Mononuclear cell (primary cell): ENCODE measurements at regions not wholly inside any gene's neighbourhood (a gene's known extent, or its start where the extent isn't known, plus 50 kb on each side); places are given as distances from the start of the nearest gene placed in this dataset.
"Not testable (repeated sequence)": the region's sequence is repeated elsewhere in the genome, so short reads cannot be mapped to it uniquely, and the experiment has no call there.

Experiments used
- H3K27me3 ChIP-seq: 2 replicates; pipeline ENCODE4 v1.6.0; 2011; ENCODE audit warnings: low read length, control low read depth; ENCODE audit not compliant: insufficient read depth
- H3K4me1 ChIP-seq: 2 replicates; pipeline ENCODE4 v1.5.1; 2011; ENCODE audit warnings: mild to moderate bottlenecking, low read length, control low read depth; ENCODE audit not compliant: insufficient read depth
- H3K4me3 ChIP-seq: 2 replicates; pipeline ENCODE4 v1.5.1; 2011; ENCODE audit warnings: mild to moderate bottlenecking, low read length, moderate library complexity
- H3K9me3 ChIP-seq: 2 replicates; pipeline ENCODE4 v1.5.1; 2011; ENCODE audit warnings: low read depth, mild to moderate bottlenecking, control low read depth, low read length

- no peaks in the 10 kb centered on the region for H3K9me3 ChIP-seq
- no peak overlapping the region for H3K4me3 ChIP-seq
- H3K27me3 ChIP-seq: no peaks in the 10 kb centered on the region
- no peaks in the 10 kb centered on the region for H3K4me1 ChIP-seq
These were observed 94.1 kb upstream of the XYLT1 start for GRCh38 chr16:17564856-17565255.

DNA sequence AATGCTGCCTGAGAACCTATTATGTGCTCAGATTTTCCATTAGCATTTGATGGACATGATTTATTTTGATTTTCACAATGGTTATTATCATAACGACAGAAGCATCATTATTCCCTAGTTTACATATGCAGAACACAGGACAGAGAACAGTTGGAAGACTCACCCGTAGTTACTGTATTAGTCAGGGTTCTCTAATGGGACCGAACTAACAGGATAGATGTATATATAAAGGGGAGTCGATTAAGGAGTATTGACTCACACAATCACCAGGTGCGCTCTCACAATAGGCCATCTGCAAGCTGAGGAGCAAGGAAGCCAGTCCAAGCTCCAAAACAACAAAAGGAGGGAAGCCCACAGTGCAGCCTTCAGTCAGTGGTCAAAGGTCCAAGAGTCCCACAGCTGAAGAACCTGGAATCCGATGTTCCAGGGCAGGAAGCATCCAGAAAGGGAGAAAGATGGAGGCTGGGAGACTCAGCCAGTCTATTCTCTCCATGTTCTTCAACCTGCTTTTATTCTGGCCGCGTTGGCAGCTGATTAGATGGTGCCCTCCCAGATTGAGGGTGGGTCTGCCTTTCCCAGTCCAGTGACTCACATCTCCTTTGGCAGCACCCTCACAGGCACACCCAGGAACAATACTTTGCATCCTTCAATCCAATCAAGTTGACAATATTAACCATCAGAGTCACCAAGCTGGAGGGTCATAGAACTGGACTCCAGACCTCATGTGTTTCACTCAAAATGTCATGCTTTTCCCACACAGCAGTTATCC lies 92.7 kb upstream of the XYLT1 start:
- Histone ChIP-seq H3K27me3 (no peaks in the 10 kb centered on the region), H3K9me3 (no peaks in the 10 kb centered on the region)

DNA sequence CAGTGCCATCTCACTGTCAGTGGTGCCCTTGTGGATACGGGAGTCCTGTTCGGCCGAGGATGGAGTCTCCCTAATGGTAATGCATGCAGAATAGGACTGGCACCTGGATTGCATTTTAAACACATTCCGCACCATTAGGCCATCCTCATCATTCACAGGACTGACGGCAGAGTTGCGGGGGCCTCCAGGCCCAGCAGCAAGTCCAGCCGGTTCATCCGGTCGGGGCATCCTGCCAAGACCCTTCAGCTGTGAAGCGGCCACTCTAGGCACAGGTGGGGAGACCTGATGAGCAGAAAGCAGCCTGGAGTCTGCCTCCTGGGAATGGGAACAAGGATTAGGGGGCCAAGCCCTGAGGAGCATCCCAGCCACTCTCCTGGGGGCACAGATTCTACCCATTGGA lies 90.3 kb upstream of the XYLT1 start:
- no peaks in the 10 kb centered on the region for H3K4me1 ChIP-seq
- H3K9me3 ChIP-seq: no peaks in the 10 kb centered on the region
- H3K27me3 ChIP-seq: no peaks in the 10 kb centered on the region
- no peak overlapping the region for H3K4me3 ChIP-seq

More for the DNA sequence above, 92.7 kb upstream of the XYLT1 start:
- Histone ChIP-seq H3K4me1 (no peaks in the 10 kb centered on the region), H3K4me3 (no peak overlapping the region)

DNA sequence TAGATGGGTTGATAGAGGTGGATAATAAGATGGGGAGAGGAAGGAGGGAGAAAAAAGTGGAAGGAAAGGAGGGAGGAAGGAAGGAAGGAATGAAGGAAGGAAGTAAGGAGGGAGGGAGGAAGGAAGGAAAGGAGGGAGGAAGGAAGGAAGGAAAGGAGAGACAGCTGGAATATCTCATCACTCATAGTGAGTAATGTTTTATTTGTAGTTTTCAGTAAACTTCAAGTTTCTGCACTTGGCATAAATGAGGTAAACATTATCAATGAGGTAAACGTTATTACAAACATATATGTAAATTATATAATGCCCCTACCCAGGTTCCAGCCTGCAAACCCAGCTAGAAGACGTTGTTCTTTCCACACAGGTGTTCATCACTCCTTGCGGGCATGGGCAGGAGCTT lies 89.8 kb upstream of the XYLT1 start:
- Histone ChIP-seq H3K4me3 (no peak overlapping the region), H3K27me3 (no peaks in the 10 kb centered on the region), H3K4me1 (no peaks in the 10 kb centered on the region), H3K9me3 (no peaks in the 10 kb centered on the region)

- H3K9me3 ChIP-seq: no peaks in the 10 kb centered on the region
- H3K4me3 ChIP-seq: no peak overlapping the region
- no peaks in the 10 kb centered on the region for H3K4me1 ChIP-seq
- H3K27me3 ChIP-seq: no peaks in the 10 kb centered on the region
These were observed 88.6 kb upstream of the XYLT1 start for GRCh38 chr16:17559394-17559793.

DNA sequence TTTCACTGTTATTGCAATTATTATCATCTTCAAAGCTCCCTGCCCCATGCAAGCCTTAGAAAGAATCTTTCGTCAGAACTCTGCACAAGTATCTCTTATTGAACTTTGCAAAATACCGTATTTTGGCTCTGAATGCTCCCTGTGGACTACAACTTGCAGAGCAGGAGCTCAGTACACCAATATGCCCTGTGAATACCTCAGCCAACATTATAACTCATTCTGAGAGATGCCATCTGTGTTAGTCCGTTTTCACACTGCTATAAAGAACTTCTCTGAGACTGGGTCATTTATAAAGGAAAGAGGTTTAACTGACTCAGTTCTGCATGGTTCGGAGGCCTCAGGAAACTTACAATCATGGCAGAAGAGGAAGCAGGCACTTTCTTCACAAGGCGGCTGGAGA lies 87.2 kb upstream of the XYLT1 start:
- Histone ChIP-seq H3K9me3 (no peaks in the 10 kb centered on the region), H3K4me3 (no peak overlapping the region), H3K27me3 (no peaks in the 10 kb centered on the region), H3K4me1 (no peaks in the 10 kb centered on the region)

DNA sequence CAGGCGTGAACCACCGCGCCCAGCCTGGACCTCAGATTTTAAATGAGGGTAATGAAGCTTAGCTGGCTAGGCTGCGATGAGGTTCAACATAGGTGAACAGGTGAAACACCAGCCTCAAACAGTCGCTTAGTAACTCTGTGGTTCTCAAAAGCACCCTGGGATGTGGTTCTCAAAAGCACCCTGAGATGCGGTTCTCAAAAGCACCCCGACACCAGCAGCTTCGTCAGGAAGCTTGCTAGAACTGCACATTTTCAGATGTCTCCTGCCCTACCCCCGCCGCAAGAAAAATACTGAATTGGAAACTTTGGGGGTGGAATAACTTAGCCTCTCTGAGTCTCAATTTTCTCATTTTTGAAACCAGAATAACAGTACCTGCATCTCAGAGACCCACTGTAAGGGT lies 86.7 kb upstream of the XYLT1 start:
- H3K27me3 ChIP-seq: no peaks in the 10 kb centered on the region
- H3K4me3 ChIP-seq: no peak overlapping the region
- H3K9me3 ChIP-seq: no peaks in the 10 kb centered on the region
- no peaks in the 10 kb centered on the region for H3K4me1 ChIP-seq

GRCh38 chr16:17556276-17557052 lies 85.7 kb upstream of the XYLT1 start:
- H3K4me3 ChIP-seq: no peak overlapping the region
- no peaks in the 10 kb centered on the region for H3K4me1 ChIP-seq
- no peaks in the 10 kb centered on the region for H3K9me3 ChIP-seq
- H3K27me3 ChIP-seq: no peaks in the 10 kb centered on the region

GRCh38 chr16:17555176-17555575 lies 84.4 kb upstream of the XYLT1 start:
- H3K9me3 ChIP-seq: no peaks in the 10 kb centered on the region
- no peak overlapping the region for H3K4me3 ChIP-seq
- no peaks in the 10 kb centered on the region for H3K4me1 ChIP-seq
- H3K27me3 ChIP-seq: no peaks in the 10 kb centered on the region

GRCh38 chr16:17552351-17552750 lies 81.6 kb upstream of the XYLT1 start:
- no peak overlapping the region for H3K4me3 ChIP-seq
- no peaks in the 10 kb centered on the region for H3K9me3 ChIP-seq
- no peaks in the 10 kb centered on the region for H3K27me3 ChIP-seq
- H3K4me1 ChIP-seq: no peaks in the 10 kb centered on the region

- H3K4me3 ChIP-seq, H3K27me3 ChIP-seq, H3K9me3 ChIP-seq, H3K4me1 ChIP-seq: not testable (repeated sequence)
These were observed 80.9 kb upstream of the XYLT1 start for GRCh38 chr16:17551682-17552081.

DNA sequence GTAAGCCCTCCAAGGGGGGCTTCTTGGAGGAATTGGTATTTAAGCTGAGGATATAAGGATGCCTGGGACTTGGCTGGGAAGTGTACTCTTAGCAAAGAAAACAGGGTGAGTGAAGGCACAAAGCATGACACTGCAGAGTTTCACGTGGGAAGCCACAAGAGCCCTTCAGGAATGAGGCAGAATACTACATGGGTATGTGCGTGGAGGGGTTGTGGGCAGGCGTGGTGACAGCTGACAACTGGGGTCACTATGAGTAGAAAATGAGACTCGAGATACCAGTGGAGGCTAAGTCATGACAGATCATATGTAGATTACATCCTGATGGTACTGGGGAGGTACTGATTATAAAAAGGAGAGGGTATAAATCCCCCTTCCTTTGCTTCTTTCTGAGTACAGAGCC lies 78.1 kb upstream of the XYLT1 start:
- Histone ChIP-seq H3K4me1 (no peaks in the 10 kb centered on the region), H3K27me3 (no peaks in the 10 kb centered on the region), H3K9me3 (no peaks in the 10 kb centered on the region), H3K4me3 (no peak overlapping the region)

- Histone ChIP-seq H3K4me1 (no peaks in the 10 kb centered on the region), H3K4me3 (no peak overlapping the region), H3K9me3 (no peaks in the 10 kb centered on the region), H3K27me3 (no peaks in the 10 kb centered on the region)
These were observed 74.0 kb upstream of the XYLT1 start for GRCh38 chr16:17544785-17545184.

- Histone ChIP-seq H3K4me1 (no peaks in the 10 kb centered on the region), H3K27me3 (no peaks in the 10 kb centered on the region), H3K9me3 (no peaks in the 10 kb centered on the region), H3K4me3 (no peak overlapping the region)
These were observed 73.5 kb upstream of the XYLT1 start for GRCh38 chr16:17544304-17544703.

GRCh38 chr16:17543073-17543472 lies 72.3 kb upstream of the XYLT1 start:
- H3K9me3 ChIP-seq: no peaks in the 10 kb centered on the region
- no peaks in the 10 kb centered on the region for H3K27me3 ChIP-seq
- no peaks in the 10 kb centered on the region for H3K4me1 ChIP-seq
- no peak overlapping the region for H3K4me3 ChIP-seq

DNA sequence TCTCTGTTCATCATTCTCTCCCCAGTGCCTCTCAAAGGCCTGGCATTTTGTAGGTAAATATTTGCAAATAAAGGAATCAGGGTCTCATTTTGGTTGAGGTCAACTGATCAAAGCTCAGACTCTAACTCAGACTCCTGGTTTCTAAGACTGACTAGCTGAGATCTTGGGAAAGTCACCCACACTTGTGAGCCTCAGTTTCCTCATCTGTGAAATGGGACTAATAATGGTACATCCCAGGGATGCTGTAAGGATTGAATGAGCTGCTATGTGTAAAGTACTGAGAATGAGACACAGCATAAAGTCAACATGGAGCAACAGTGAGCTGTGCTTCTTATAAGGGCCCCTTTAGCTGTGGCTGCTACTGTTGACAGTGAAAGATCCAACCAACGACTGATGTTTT lies 70.6 kb upstream of the XYLT1 start:
- Histone ChIP-seq H3K9me3 (no peaks in the 10 kb centered on the region), H3K4me1 (no peaks in the 10 kb centered on the region)

More for the DNA sequence above, 70.6 kb upstream of the XYLT1 start:
- Histone ChIP-seq H3K27me3 (no peaks in the 10 kb centered on the region), H3K4me3 (no peak overlapping the region)
